Kidney epithelial cell (primary cell): ENCODE measurements at regions not wholly inside any gene's neighbourhood (a gene's known extent, or its start where the extent isn't known, plus 50 kb on each side); places are given as distances from the start of the nearest gene placed in this dataset.

Experiments used
- DNase-seq: peaks from one replicate; pipeline ENCODE4 v3.0.0-alpha.2; 2010; ENCODE audit warnings: low read depth
- H3K27me3 ChIP-seq: 2 replicates; pipeline ENCODE4 v1.6.0; 2011; ENCODE audit warnings: low read length; ENCODE audit not compliant: control insufficient read depth, insufficient read depth
- H3K36me3 ChIP-seq: 2 replicates; pipeline ENCODE4 v1.5.1; 2011; ENCODE audit warnings: low read length; ENCODE audit not compliant: control insufficient read depth, insufficient read depth
- H3K4me3 ChIP-seq: 2 replicates; pipeline ENCODE4 v1.5.1; 2011; ENCODE audit warnings: low read depth, mild to moderate bottlenecking, control low read depth, low read length
- TF ChIP-seq, protein P1 (sequence below): IDR thresholded peaks from 2 replicates; pipeline ENCODE4 v1.5.1; 2011; ENCODE audit warnings: mild to moderate bottlenecking, moderate library complexity, low read length, control low read depth, inconsistent platforms; ENCODE audit not compliant: insufficient read depth, poor library complexity, severe bottlenecking

DNA sequence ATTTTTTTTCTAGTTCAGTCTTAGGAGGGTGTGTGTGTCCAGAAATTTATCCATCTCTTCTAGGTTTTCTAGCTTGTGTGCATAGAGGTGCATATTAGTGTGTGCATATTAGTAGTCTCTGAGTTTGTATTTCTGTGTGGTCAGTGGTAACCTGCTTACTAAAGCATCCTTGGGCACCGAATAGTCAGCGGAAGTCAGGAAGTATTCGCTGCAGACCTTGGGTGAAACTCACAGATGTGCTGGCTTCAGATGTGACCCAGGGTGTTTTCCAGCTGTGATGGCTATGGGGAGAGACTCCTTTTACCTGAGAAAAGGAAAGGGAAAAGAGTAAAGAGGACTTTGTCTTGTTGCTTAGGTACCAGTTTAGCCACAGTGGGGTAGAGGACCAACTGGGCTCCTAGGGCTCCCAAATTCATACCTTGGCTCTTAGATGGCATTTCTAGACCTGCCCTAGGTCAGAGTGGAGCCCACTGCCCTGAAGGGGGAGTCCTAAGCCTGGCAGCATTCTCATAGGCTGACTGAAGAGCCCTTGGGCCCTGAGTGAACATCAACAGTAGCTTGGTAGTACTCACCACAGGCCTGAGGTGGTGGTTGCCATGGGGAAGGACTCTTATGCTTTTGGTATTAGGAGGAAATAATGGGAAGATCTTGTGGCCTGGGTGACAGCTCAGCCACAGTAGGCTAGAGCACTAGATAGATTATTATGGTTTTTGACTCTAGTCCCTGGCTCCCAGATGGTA lies 286.0 kb upstream of the ZPLD1 start:
- TF ChIP-seq, protein P1, sequence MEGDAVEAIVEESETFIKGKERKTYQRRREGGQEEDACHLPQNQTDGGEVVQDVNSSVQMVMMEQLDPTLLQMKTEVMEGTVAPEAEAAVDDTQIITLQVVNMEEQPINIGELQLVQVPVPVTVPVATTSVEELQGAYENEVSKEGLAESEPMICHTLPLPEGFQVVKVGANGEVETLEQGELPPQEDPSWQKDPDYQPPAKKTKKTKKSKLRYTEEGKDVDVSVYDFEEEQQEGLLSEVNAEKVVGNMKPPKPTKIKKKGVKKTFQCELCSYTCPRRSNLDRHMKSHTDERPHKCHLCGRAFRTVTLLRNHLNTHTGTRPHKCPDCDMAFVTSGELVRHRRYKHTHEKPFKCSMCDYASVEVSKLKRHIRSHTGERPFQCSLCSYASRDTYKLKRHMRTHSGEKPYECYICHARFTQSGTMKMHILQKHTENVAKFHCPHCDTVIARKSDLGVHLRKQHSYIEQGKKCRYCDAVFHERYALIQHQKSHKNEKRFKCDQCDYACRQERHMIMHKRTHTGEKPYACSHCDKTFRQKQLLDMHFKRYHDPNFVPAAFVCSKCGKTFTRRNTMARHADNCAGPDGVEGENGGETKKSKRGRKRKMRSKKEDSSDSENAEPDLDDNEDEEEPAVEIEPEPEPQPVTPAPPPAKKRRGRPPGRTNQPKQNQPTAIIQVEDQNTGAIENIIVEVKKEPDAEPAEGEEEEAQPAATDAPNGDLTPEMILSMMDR = no peak
- Histone ChIP-seq H3K36me3 (no peaks in the 10 kb centered on the region), H3K27me3 (no peaks in the 10 kb centered on the region)

DNA sequence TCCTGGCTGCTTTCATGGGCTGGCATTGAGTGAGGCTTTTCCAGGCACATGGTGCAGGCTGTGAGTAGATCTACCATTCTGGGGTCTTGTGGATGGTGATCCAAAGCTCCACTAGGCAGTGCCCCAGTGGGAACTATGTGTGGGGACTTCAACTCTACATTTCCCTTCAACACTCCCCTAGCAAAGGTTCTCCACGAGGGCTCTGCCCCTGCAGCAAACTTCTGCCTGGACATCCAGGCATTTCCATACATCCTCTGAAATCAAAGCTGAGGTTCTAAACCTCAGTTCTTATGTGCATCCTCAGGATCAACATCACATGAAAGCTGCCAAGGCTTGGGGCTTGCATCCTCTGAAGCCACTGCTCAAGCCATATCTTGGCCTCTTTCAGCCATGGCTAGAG lies 282.9 kb upstream of the ZPLD1 start:
- Histone ChIP-seq H3K27me3 (no peaks in the 10 kb centered on the region), H3K4me3 (no peak overlapping the region), H3K36me3 (no peaks in the 10 kb centered on the region)
- no peak for DNase-seq
- TF ChIP-seq, protein P1 = no peak

More for the DNA sequence above, 286.0 kb upstream of the ZPLD1 start:
- DNase-seq = no peak
- no peak overlapping the region for H3K4me3 ChIP-seq

GRCh38 chr3:102156426-102156825 lies 278.4 kb upstream of the ZPLD1 start:
- DNase-seq = peak; percentile 99
- Histone ChIP-seq H3K36me3 (no peaks in the 10 kb centered on the region), H3K27me3 (no peaks in the 10 kb centered on the region), H3K4me3 (no peak overlapping the region)
- TF ChIP-seq, protein P1 = no peak

GRCh38 chr3:102158080-102158740 lies 276.6 kb upstream of the ZPLD1 start:
- TF ChIP-seq, protein P1 = no peak
- no peak overlapping the region for H3K4me3 ChIP-seq
- H3K27me3 ChIP-seq = no peaks in the 10 kb centered on the region
- no peak for DNase-seq
- H3K36me3 ChIP-seq = no peaks in the 10 kb centered on the region

- Histone ChIP-seq H3K27me3 (no peaks in the 10 kb centered on the region), H3K36me3 (no peaks in the 10 kb centered on the region), H3K4me3 (no peak overlapping the region)
- TF ChIP-seq, protein P1 = no peak
- DNase-seq = no peak
These were observed 274.9 kb upstream of the ZPLD1 start for GRCh38 chr3:102159810-102160451.
